B cell (primary cell): ENCODE measurements at regions not wholly inside any gene's neighbourhood (a gene's known extent, or its start where the extent isn't known, plus 50 kb on each side); places are given as distances from the start of the nearest gene placed in this dataset.

ENCODE experiments used
- ATAC-seq: fragments of 200-7000 bp; cut with Tn5 transposase; one replicate; pipeline ENCODE4 v1.10.0; 2021; ENCODE audit warnings: low read depth, mild to moderate bottlenecking, moderate number of reproducible peaks, moderate library complexity
- CTCF ChIA-PET: fragments of 350-600 bp; sonication (Branson Sonifier 250); formaldehyde crosslinking; loops from one replicate; lab custom pipeline; 2021; ENCODE audit warnings: antibody characterized with exemption, inconsistent platforms; lab: Charles Lee
- POLR2A ChIA-PET: fragments of 350-600 bp; sonication (Branson Sonifier 250); formaldehyde crosslinking; loops from one replicate; lab custom pipeline; 2021; ENCODE audit warnings: antibody characterized with exemption; lab: Charles Lee
- DNase-seq: peaks from one replicate; pipeline ENCODE4 v3.0.0; 2013
- H2AFZ ChIP-seq: 2 replicates; pipeline ENCODE4 v1.6.1; 2012; ENCODE audit warnings: mild to moderate bottlenecking, low read depth, low read length; ENCODE audit not compliant: insufficient read depth, poor library complexity, severe bottlenecking
- H3K27ac ChIP-seq, 2 donors: 1 replicate in 1 of 2; 2 replicates in 1 of 2; pipeline ENCODE4 v1.5.1; 2012 to 2013; ENCODE audit warnings: low read length in 2 of 2, mild to moderate bottlenecking in 2 of 2, moderate library complexity in 1 of 2
- H3K27me3 ChIP-seq, 4 experiments: fragments of 200-600 bp in 1 of 4; sonication (generic) in 1 of 4; replicated peaks in 1 of 4; 1 replicate in 2 of 4; 2 replicates in 2 of 4; pipeline versions ENCODE4 v1.6.1 to v1.7.0; 2013 to 2016; ENCODE audit warnings: low read length in 3 of 4, mild to moderate bottlenecking in 2 of 4, mixed read lengths in 1 of 4, moderate library complexity in 1 of 4; ENCODE audit not compliant: insufficient read depth in 4 of 4, control insufficient read depth in 3 of 4; ENCODE audit errors: control extremely low read depth in 1 of 4
- H3K36me3 ChIP-seq, 2 experiments: replicated peaks in 1 of 2; 1 replicate in 1 of 2; 2 replicates in 1 of 2; pipeline versions ENCODE4 v1.6.1 to v1.7.1; 2013; ENCODE audit warnings: low read length in 1 of 2; ENCODE audit not compliant: insufficient read depth in 2 of 2, control insufficient read depth in 1 of 2; ENCODE audit errors: control extremely low read depth in 1 of 2, extremely low read depth in 1 of 2
- H3K4me1 ChIP-seq, 2 donors: fragments of 200-600 bp in 1 of 2; sonication (generic) in 1 of 2; 1 replicate in 1 of 2; 2 replicates in 1 of 2; pipeline versions ENCODE4 v1.5.1 to v1.6.1; 2013 to 2017; ENCODE audit warnings: low read length in 2 of 2; ENCODE audit not compliant: control insufficient read depth in 2 of 2, insufficient read depth in 2 of 2
- H3K4me2 ChIP-seq: replicated peaks from 2 replicates; pipeline ENCODE3; 2012; ENCODE audit warnings: mild to moderate bottlenecking, low read depth, low read length; ENCODE audit not compliant: poor library complexity, severe bottlenecking
- H3K4me3 ChIP-seq, 5 experiments: fragments of 200-600 bp in 1 of 5; sonication (generic) in 1 of 5; 1 replicate in 3 of 5; 2 replicates in 2 of 5; pipeline versions ENCODE4 v1.5.1 to v1.7.0; 2011 to 2016; ENCODE audit warnings: low read length in 4 of 5, mild to moderate bottlenecking in 4 of 5, low read depth in 2 of 5, control low read depth in 1 of 5, moderate library complexity in 1 of 5; ENCODE audit not compliant: insufficient read depth in 1 of 5; ENCODE audit errors: control extremely low read depth in 1 of 5, extremely low read depth in 1 of 5
- H3K79me2 ChIP-seq: fragments of 200-600 bp; sonication (generic); one replicate; pipeline ENCODE4 v1.6.0; 2016; ENCODE audit warnings: low read length; ENCODE audit not compliant: control insufficient read depth, insufficient read depth
- H3K9ac ChIP-seq: fragments of 200-600 bp; sonication (generic); 2 replicates; pipeline ENCODE4 v1.6.1; 2017; ENCODE audit warnings: mild to moderate bottlenecking, low read length, moderate library complexity
- H3K9me3 ChIP-seq, 3 donors: one replicate each; pipeline versions ENCODE4 v1.6.1 to v1.7.1; 2013; ENCODE audit warnings: low read length in 2 of 3; ENCODE audit not compliant: control insufficient read depth in 2 of 3, insufficient read depth in 1 of 3; ENCODE audit errors: control extremely low read depth in 1 of 3
- H4K20me1 ChIP-seq: 2 replicates; pipeline ENCODE4 v1.6.0; 2012; ENCODE audit warnings: mild to moderate bottlenecking, low read length; ENCODE audit not compliant: insufficient read depth, control insufficient read depth, poor library complexity, severe bottlenecking
- H3K27ac Mint-ChIP-seq: one replicate; pipeline ENCODE4 v1.8.0; 2021; ENCODE audit warnings: mixed read lengths
- H3K27me3 Mint-ChIP-seq: one replicate; pipeline ENCODE4 v1.8.0; 2021; ENCODE audit warnings: mixed read lengths
- H3K4me1 Mint-ChIP-seq: one replicate; pipeline ENCODE4 v1.8.0; 2021; ENCODE audit warnings: mixed read lengths
- H3K4me3 Mint-ChIP-seq: one replicate; pipeline ENCODE4 v1.8.0; 2021; ENCODE audit warnings: mixed read lengths
- H3K9me3 Mint-ChIP-seq: one replicate; pipeline ENCODE4 v1.8.0; 2022; ENCODE audit warnings: mixed read lengths; ENCODE audit not compliant: insufficient read depth
- EZH2 ChIP-seq: IDR thresholded peaks from 2 replicates; pipeline ENCODE4 v1.6.1; 2012; ENCODE audit warnings: borderline replicate concordance, low read depth, mild to moderate bottlenecking, moderate library complexity, low read length; ENCODE audit not compliant: insufficient read depth, poor library complexity, severe bottlenecking
- WGBS: methylation state at CpG from one replicate; pipeline ENCODE4 v1.1.5; 2013; ENCODE audit warnings: missing lambda C conversion rate; ENCODE audit not compliant: insufficient coverage; 5-methylcytosine and 5-hydroxymethylcytosine counted together
- intact Hi-C: fragments of 100-400 bp; cut with micrococcal nuclease; formaldehyde crosslinking; loops from one replicate; pipeline ENCODE4 v1.10.0; 2022
- TF ChIP-seq, protein P1 (sequence below): fragments of 200-600 bp; IDR thresholded peaks from one replicate; pipeline ENCODE4 v1.8.0; 2022; ENCODE audit warnings: antibody characterized with exemption, mild to moderate bottlenecking

DNA sequence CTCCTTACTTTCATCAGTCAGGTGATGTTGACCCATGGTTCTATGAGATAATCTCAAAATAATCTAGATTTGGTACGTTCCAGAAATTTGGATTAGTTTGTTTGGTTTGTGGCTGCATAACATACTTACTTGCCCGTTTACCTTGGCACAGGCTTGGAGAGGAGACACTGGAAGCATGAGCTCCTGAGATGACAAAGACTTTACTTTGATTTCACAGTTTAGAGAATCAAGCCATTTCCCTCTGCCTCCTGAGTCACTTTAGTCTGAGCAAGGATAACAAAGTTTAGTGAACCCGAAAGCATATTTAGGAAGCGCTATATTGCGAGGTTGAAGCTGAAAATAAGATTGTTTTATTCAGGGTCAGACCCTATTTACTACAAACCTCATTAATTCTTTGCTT, 643.4 kb downstream of the QKI start:
- no peak for TF ChIP-seq EZH2
- TF ChIP-seq, protein P1, sequence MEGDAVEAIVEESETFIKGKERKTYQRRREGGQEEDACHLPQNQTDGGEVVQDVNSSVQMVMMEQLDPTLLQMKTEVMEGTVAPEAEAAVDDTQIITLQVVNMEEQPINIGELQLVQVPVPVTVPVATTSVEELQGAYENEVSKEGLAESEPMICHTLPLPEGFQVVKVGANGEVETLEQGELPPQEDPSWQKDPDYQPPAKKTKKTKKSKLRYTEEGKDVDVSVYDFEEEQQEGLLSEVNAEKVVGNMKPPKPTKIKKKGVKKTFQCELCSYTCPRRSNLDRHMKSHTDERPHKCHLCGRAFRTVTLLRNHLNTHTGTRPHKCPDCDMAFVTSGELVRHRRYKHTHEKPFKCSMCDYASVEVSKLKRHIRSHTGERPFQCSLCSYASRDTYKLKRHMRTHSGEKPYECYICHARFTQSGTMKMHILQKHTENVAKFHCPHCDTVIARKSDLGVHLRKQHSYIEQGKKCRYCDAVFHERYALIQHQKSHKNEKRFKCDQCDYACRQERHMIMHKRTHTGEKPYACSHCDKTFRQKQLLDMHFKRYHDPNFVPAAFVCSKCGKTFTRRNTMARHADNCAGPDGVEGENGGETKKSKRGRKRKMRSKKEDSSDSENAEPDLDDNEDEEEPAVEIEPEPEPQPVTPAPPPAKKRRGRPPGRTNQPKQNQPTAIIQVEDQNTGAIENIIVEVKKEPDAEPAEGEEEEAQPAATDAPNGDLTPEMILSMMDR = no peak
- Histone ChIP-seq H3K9me3 (peaks cover 0 to 4% (median 0%) of the 10 kb centered on the region in 3 donors), H3K4me3 (no peak overlapping the region), H3K27ac (no peak overlapping the region), H3K79me2 (no peaks in the 10 kb centered on the region), H3K4me2 (no peak overlapping the region), H3K9ac (no peak overlapping the region), H3K27me3 (no peaks in the 10 kb centered on the region), H3K36me3 (no peaks in the 10 kb centered on the region), H4K20me1 (no peaks in the 10 kb centered on the region), H2AFZ (no peak overlapping the region), H3K4me1 (no peaks in the 10 kb centered on the region)
- ChIA-PET CTCF (no interaction called here), POLR2A (no interaction called here)
- H3K9me3 Mint-ChIP-seq = peaks cover 2% of the 10 kb centered on the region
- ATAC-seq = no peak
- intact Hi-C loops = no loop called here
- H3K27ac Mint-ChIP-seq = no peak overlapping the region
- WGBS = no CpG with 5 or more reads among the region's 5 CpGs
- H3K4me1 Mint-ChIP-seq = no peaks in the 10 kb centered on the region
- no peak overlapping the region for H3K4me3 Mint-ChIP-seq
- no peak for DNase-seq
- H3K27me3 Mint-ChIP-seq = no peaks in the 10 kb centered on the region

DNA sequence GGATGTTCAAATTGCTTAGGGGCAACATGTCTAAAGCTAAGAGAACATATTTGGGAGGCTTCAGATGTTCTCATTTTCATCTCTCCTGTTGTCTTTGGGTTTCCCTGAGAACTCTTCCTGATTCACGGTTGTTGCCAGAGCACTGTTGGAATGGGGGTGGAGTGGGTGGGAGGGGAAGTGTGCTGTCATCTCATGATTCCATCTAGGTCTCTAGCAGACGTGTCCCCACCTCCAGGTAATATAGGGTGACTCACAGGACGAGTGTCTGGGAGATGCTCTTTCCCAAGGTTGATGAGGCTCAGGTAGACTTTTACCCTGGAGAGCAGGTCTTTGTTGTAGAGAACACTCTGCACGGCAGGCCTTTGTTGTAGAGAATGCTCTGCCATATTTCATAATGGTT, 636.9 kb downstream of the QKI start:
- no peaks in the 10 kb centered on the region for H3K4me1 Mint-ChIP-seq
- CTCF ChIA-PET = no interaction called here
- H3K9ac ChIP-seq = no peak overlapping the region

More for the DNA sequence above, 636.9 kb downstream of the QKI start:
- H3K9me3 Mint-ChIP-seq = peaks cover 2% of the 10 kb centered on the region
- WGBS = 69% methylated on average over 3 of the region's 4 CpGs
- H3K27ac ChIP-seq = no peak overlapping the region
- H3K36me3 ChIP-seq = no peaks in the 10 kb centered on the region
- ATAC-seq (no peak), DNase-seq (no peak)
- TF ChIP-seq, protein P1 = no peak
- no peak for TF ChIP-seq EZH2
- H3K4me1 ChIP-seq = no peaks in the 10 kb centered on the region
- H3K27ac Mint-ChIP-seq = no peak overlapping the region
- H3K9me3 ChIP-seq = no peaks in the 10 kb centered on the region
- no peaks in the 10 kb centered on the region for H3K79me2 ChIP-seq
- H4K20me1 ChIP-seq = no peaks in the 10 kb centered on the region
- no peaks in the 10 kb centered on the region for H3K27me3 ChIP-seq
- no peak overlapping the region for H2AFZ ChIP-seq
- H3K4me2 ChIP-seq = no peak overlapping the region
- H3K4me3 ChIP-seq = no peak overlapping the region
- peaks cover 3% of the 10 kb centered on the region for H3K27me3 Mint-ChIP-seq
- no peak overlapping the region for H3K4me3 Mint-ChIP-seq
- POLR2A ChIA-PET = no interaction called here
- intact Hi-C loops = no loop called here
